GM21576 (cell line): ENCODE measurements at regions not wholly inside any gene's neighbourhood (a gene's known extent, or its start where the extent isn't known, plus 50 kb on each side); places are given as distances from the start of the nearest gene placed in this dataset.
A peak's percentile ranks its signal among the peaks of the same experiment; 100 is the strongest.

Source experiments
- ATAC-seq: cut with Tn5 transposase; IDR thresholded peaks from one replicate; pipeline ENCODE4 v1.9.1; 2021; ENCODE audit warnings: mild to moderate bottlenecking, moderate library complexity; ENCODE audit not compliant: unreplicated experiment

GRCh38 chr13:73765651-73766384, 368.4 kb downstream of the KLF12 start:
- ATAC-seq, result peak; percentile 76

DNA sequence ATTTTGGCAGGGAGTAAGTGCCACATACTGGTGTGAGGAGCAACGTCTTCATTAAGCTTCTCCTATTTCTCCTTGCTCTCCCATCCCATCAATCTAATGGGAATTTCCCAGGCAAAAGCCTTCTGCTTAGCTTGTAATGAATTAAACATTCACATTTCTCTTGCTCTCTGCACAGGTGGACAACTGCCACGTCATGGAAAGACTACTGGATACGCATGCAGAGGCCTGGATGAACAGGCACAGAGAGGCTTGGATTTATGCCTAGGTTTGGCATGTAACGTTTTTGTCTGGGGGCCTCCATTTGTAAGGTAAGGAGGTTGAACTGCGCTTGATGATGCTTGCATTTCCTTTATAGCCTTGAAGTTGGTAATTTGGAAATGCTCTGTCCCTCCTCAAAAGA, 374.8 kb downstream of the KLF12 start:
- ATAC-seq, result no peak

GRCh38 chr13:73757481-73758233, 376.5 kb downstream of the KLF12 start:
- no peak for ATAC-seq

DNA sequence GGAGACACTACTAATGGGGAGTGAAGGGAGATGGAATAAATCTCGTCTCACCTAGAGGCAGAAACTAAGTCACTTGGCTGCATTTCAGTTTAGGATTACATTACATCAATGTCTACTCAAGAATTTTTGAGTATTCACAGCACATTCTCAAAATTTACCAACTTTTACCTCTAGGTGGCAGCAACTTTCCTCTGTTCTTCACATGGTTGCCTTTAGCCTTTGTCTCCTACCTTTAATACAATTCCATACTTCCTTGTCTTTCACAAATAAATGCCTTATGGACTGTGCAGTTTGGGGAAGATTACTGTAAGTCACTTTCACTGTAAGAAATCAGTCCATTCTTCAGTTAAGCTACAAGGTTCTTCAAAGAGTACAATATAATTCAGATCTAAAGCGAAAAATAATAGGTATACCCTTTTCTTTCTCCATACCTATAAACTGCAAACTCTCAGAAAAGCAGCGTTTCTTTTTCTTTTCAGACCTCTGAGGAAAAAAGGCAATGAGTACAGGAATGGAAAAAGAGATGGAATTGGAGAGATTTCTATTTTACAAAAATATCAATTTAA, 379.4 kb downstream of the KLF12 start:
- ATAC-seq, result peak; percentile 83

GRCh38 chr13:73754241-73754640, 380.0 kb downstream of the KLF12 start:
- no peak for ATAC-seq

DNA sequence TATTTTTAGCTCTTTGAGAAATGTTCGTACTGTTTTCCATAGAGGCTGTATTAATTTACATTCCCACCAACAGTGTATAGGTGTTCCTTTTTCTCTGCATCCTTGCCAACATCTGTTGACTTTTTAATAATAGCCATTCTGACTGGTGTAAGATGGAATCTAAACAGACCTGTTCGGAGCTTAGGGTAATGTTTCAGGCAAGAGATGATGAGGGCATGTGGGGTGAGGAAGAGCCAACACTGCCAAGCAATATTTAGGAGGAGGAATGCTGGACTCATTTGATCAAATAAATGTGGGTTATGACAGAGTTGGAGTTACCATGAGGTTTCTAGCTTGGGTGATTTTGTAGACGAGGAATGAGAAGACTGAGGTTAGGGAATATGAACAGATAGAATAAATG, 382.9 kb downstream of the KLF12 start:
- ATAC-seq, result no peak

DNA sequence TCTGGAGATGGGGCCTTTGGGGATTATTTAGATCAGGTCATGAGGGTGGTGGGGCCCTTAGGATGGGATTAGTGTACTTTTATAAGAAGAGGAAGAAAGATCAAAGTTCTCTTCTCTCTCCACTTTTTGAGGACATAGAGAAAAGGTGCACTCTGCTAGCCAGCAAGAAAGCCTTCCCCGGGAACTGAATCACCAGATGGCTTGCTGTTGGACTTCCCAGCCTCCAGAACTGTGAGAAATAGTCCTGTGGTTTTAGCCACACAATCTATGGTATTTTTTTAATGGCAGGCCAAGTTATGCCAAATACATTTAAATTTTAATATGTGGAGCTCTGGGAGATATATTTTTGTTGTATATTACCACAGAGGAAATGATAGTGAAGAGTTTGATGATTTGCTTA, 385.8 kb downstream of the KLF12 start:
- ATAC-seq, result no peak

- ATAC-seq, result no peak
Measured at GRCh38 chr13:73745190-73745589, 389.0 kb downstream of the KLF12 start.

- ATAC-seq, result no peak
Measured at GRCh38 chr13:73742982-73743381, 391.2 kb downstream of the KLF12 start.

- no peak for ATAC-seq
Measured at GRCh38 chr13:73741742-73742141, 392.5 kb downstream of the KLF12 start.

GRCh38 chr13:73741111-73741510, 393.1 kb downstream of the KLF12 start:
- no peak for ATAC-seq

DNA sequence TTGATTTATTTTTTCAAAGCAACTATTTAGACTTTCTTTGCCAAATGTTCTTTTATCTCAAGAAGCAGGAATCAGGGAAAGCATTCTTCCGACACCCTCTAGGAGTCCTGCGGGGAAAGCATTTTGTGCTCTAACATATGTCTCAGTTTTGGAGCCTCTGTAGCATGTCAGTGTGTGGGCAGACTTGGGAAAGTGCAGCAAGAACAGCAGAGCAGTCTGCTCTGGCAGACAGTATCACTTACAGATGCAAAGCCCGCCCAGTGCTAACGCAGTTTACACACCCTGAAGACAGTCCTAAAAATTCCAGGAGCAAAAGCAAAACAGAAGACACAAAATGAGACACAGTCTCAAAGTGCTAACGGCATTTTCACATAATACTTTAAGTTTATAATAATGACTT, 393.5 kb downstream of the KLF12 start:
- no peak for ATAC-seq

- ATAC-seq, result no peak
Measured at GRCh38 chr13:73739394-73739793, 394.8 kb downstream of the KLF12 start.

DNA sequence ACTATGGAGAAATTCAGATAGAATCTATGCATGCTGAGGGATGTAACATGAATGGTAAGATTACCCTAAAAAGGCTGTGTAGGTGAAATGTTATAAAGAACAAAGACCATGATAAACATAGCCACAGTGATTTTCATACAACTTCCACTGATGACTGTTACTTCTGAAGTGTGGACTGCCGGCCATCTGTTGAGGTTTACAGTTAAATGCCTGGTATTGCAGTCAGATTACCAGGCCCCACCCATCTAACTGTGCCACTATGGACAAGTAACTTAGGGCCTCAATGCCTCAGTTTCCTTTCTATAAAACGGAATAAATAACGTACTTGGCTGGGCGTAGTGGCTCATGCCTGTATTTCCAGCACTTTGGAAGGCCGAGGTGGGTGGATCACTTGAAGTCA, 395.6 kb downstream of the KLF12 start:
- ATAC-seq, result no peak

DNA sequence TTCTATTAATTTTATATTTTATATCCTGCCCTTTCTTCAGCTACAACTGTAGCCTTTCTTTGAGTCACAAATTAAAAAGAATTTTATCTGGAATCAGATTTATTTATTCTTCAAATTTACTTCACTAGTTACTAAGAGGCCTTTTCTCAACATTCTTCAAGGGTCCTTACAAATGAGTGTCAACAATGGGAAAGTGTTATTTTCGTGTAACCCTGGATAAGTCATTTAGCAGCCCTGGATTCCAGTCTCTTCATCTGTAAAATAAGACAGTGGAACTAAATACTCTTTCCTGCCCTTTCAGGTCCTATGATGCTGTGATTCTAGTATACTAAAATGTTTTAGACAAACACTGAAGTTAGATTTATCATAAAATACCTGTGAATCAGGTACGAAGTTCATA, 397.0 kb downstream of the KLF12 start:
- ATAC-seq, result no peak

DNA sequence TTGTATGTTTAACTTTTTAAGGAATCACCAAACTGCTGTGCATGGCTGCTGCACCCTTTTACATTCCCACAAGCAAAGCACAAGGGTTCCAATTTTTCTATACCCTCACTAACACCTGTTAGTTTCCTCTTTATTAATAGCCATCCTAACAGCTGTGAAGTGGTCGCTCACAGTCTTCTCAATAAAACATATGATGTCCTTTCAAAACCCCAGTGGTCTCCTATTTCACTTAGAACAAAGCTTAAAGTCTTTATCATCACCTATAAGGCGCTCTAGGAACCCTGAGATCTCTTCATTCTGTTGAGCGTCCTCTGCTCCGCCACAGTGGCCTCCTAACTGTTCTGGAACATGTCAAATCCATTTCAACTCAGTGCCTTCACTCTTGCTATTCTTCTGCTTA, 400.5 kb downstream of the KLF12 start:
- no peak for ATAC-seq

DNA sequence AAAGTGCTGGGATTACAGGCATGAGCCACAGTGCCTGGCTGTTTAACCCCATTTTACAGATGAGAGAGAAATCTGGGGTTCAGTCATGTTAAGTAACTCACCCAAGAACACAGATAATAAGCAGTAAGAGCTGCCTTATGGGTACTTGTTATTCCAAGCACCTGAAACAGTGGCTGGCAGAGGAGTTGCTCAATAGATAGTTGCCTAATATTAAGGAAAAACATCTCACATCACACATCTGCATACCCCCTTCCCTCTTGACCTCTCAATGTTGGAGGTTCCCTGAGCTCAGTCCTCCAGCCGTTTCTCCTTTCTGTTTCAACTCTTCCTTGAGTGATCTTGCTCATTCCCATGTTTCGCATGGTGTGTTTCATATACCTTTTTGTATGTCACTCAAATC, 401.9 kb downstream of the KLF12 start:
- no peak for ATAC-seq

DNA sequence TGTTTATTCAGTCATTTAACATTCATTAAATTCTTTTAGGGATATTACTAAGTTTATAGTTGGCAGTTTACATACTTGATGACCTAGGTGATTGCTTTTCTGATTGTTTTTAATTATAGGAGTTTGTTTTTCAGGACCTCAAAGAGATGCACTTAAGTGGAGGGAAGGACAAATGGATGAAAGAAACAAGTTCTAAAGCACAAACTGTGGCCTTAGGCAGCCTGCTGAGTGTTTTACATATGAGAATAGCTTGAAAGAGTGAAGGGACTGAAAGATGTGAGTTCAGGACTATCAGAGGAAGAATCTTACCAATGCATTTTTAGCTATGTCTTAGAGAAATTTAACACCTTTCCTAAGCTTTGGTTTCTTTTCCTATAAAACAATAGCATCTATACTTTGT, 402.6 kb downstream of the KLF12 start:
- no peak for ATAC-seq

- ATAC-seq, result no peak
Measured at GRCh38 chr13:73730014-73730413, 404.2 kb downstream of the KLF12 start.

GRCh38 chr13:73729046-73729445, 405.2 kb downstream of the KLF12 start:
- no peak for ATAC-seq

DNA sequence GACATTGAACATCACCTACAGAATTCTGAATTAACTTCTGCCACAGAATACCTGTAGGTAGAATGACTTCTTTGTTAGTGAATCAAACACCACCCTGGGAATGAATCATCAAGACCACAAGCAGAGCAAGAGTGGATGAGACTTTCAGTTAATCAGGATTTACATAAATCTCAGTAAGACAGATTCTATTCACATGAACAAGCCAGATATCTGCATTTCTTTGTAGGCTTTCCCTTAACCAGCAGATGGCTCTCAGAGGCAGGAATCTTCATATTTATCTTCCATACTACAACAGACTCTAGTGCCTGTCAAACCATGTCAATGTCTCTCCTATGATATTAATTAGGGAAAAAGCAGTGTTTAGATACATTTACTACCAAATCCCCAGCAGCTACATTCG, 412.1 kb downstream of the KLF12 start:
- ATAC-seq, result peak; percentile 87

DNA sequence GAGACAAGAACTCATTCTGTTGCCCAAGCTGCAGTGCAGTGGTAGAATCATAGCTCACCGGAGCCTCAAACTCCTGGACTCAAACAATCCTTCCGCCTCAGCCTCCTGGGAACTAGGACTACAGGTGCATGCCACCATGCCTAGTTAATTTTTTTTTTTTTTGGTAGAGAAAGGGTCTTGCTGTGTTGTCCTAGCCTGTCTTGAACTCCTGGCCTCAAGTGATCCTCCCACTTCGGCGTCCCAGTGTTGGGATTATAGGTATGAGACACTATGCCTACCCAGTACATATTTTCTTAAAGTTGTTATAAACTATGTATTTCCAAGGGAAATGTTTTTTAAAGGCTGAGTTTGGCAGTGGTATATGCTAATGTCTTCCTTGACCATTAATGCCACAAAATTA, 412.6 kb downstream of the KLF12 start:
- no peak for ATAC-seq
